GM23338 (cell line): ENCODE measurements at regions not wholly inside any gene's neighbourhood (a gene's known extent, or its start where the extent isn't known, plus 50 kb on each side); places are given as distances from the start of the nearest gene placed in this dataset.
"Not testable (repeated sequence)": the region's sequence is repeated elsewhere in the genome, so short reads cannot be mapped to it uniquely, and the experiment has no call there.

Source experiments
- CREB1 ChIP-seq: fragments of 250-450 bp; sonication (Bioruptor Pico); IDR thresholded peaks from 2 replicates; pipeline ENCODE4 v1.5.0; 2020; ENCODE audit warnings: low read depth, mild to moderate bottlenecking, moderate library complexity
- CTCF ChIP-seq, 2 experiments: fragments of 200-600 bp in 1 of 2; sonication (generic) in 1 of 2; conservative IDR thresholded peaks; 2 replicates each; pipeline versions ENCODE4 v1.5.1 to v1.6.1; 2016 to 2017; ENCODE audit warnings: antibody characterized with exemption in 2 of 2, low read depth in 2 of 2, mild to moderate bottlenecking in 2 of 2, moderate library complexity in 1 of 2
- EZH2 ChIP-seq: fragments of 200-600 bp; sonication (generic); IDR thresholded peaks from one replicate; pipeline ENCODE4 v1.8.0; 2017; ENCODE audit warnings: antibody characterized with exemption, mild to moderate bottlenecking, low read depth; ENCODE audit not compliant: unreplicated experiment
- EZH2phosphoT487 ChIP-seq: fragments of 200-600 bp; sonication (generic); IDR thresholded peaks from one replicate; pipeline ENCODE4 v1.8.1; 2018; ENCODE audit warnings: antibody characterized with exemption; ENCODE audit not compliant: unreplicated experiment
- POLR2AphosphoS5 ChIP-seq: IDR thresholded peaks from 2 replicates; pipeline ENCODE4 v1.6.1; 2016; ENCODE audit warnings: antibody characterized with exemption, low read depth

GRCh38 chr13:71184583-71184982 lies 682.4 kb downstream of the DACH1 start:
- TF ChIP-seq CTCF (conservative IDR thresholded peaks at IDR 0.05; ENCODE audit: low read depth in 2 of 2); POLR2AphosphoS5; CREB1 (CRISPR knock-in tag); EZH2phosphoT487; EZH2: not testable (repeated sequence)
